SK-N-SH (cell line): ENCODE measurements at regions not wholly inside any gene's neighbourhood (a gene's known extent, or its start where the extent isn't known, plus 50 kb on each side); places are given as distances from the start of the nearest gene placed in this dataset.

ENCODE experiments used
- CTCF ChIA-PET: fragments of 300-600, 350-600 bp; formaldehyde crosslinking; extraction: SDS; loops from one replicate; lab custom pipeline; 2021; lab: Yijun Ruan, JAX
- POLR2A ChIA-PET: fragments of 350-600 bp; sonication (Branson Sonifier 250); formaldehyde crosslinking; extraction: SDS; loops from one replicate; lab custom pipeline; 2020; ENCODE audit warnings: antibody characterized with exemption, inconsistent platforms; lab: Yijun Ruan, JAX
- DNase-seq: peaks from one replicate; pipeline ENCODE4 v3.0.0; 2012
- H2AFZ ChIP-seq: fragments of 200-600 bp; sonication (generic); 2 replicates; pipeline ENCODE4 v1.8.1; 2016; ENCODE audit warnings: antibody characterized with exemption, mild to moderate bottlenecking, low read depth
- H3F3A ChIP-seq: fragments of 200-600 bp; sonication (generic); replicated peaks from 2 replicates; pipeline ENCODE3; 2016; ENCODE audit warnings: antibody characterized with exemption, mild to moderate bottlenecking; ENCODE audit not compliant: insufficient read depth
- H3K27ac ChIP-seq, 2 experiments: fragments of 200-500 bp in 1 of 2; fragments of 200-600 bp in 1 of 2; sonication (Bioruptor generic) in 1 of 2; sonication (generic), shearing (Covaris generic) in 1 of 2; 2 replicates each; pipeline versions ENCODE4 v1.5.1 to v1.6.1; 2014 to 2016; ENCODE audit warnings: low read depth in 2 of 2, inconsistent platforms in 1 of 2, low read length in 1 of 2, mild to moderate bottlenecking in 1 of 2, mixed read lengths in 1 of 2
- H3K27me3 ChIP-seq: fragments of 200-600 bp; sonication (generic), shearing (Covaris generic); 2 replicates; pipeline ENCODE4 v1.6.1; 2016; ENCODE audit warnings: mixed run types; ENCODE audit not compliant: insufficient read depth
- H3K36me3 ChIP-seq, 2 experiments: fragments of 200-500 bp in 1 of 2; fragments of 200-600 bp in 1 of 2; sonication (Bioruptor generic) in 1 of 2; sonication (generic) in 1 of 2; replicated peaks in 1 of 2; 2 replicates each; pipeline versions ENCODE3 to v1.5.1; 2014 to 2016; ENCODE audit warnings: low read length in 1 of 2, mild to moderate bottlenecking in 1 of 2; ENCODE audit not compliant: insufficient read depth in 2 of 2, control insufficient read depth in 1 of 2
- H3K4me1 ChIP-seq, 2 experiments: fragments of 200-500 bp in 1 of 2; fragments of 200-600 bp in 1 of 2; sonication (Bioruptor generic) in 1 of 2; sonication (generic), shearing (Covaris generic) in 1 of 2; 2 replicates each; pipeline versions ENCODE4 v1.5.1 to v1.6.1; 2014 to 2016; ENCODE audit warnings: low read depth in 1 of 2, low read length in 1 of 2, mixed run types in 1 of 2; ENCODE audit not compliant: insufficient read depth in 2 of 2, control insufficient read depth in 1 of 2
- H3K4me2 ChIP-seq: fragments of 200-600 bp; sonication (generic), shearing (Covaris generic); 2 replicates; pipeline ENCODE4 v1.6.1; 2017; ENCODE audit warnings: mixed run types
- H3K4me3 ChIP-seq, 2 experiments: fragments of 200-500 bp in 1 of 2; fragments of 200-600 bp in 1 of 2; sonication (Bioruptor generic) in 1 of 2; sonication (generic), shearing (Covaris generic) in 1 of 2; 2 replicates each; pipeline versions ENCODE4 v1.5.1 to v1.8.1; 2014 to 2016; ENCODE audit warnings: low read depth in 2 of 2, inconsistent platforms in 1 of 2, low read length in 1 of 2, mild to moderate bottlenecking in 1 of 2, mixed read lengths in 1 of 2, moderate library complexity in 1 of 2
- H3K79me2 ChIP-seq: fragments of 200-600 bp; sonication (generic); 2 replicates; pipeline ENCODE4 v1.8.1; 2017; ENCODE audit warnings: mild to moderate bottlenecking; ENCODE audit not compliant: insufficient read depth
- H3K9ac ChIP-seq: fragments of 200-600 bp; sonication (generic); 2 replicates; pipeline ENCODE4 v1.6.1; 2017; ENCODE audit warnings: mixed run types
- H3K9me2 ChIP-seq: fragments of 200-600 bp; sonication (generic); 2 replicates; pipeline ENCODE4 v1.6.1; 2017; ENCODE audit warnings: mixed run types
- H3K9me3 ChIP-seq: fragments of 200-600 bp; sonication (generic); 2 replicates; pipeline ENCODE4 v1.6.1; 2017; ENCODE audit warnings: mixed run types, mild to moderate bottlenecking, moderate library complexity
- H4K20me1 ChIP-seq: fragments of 200-600 bp; sonication (generic); 2 replicates; pipeline ENCODE4 v1.6.1; 2017; ENCODE audit warnings: mild to moderate bottlenecking, mixed run types; ENCODE audit not compliant: insufficient read depth
- CHD2 ChIP-seq: fragments of 150-350 bp; IDR thresholded peaks from 2 replicates; pipeline ENCODE4 v1.6.1; 2018; ENCODE audit warnings: low read length; ENCODE audit not compliant: partially characterized antibody
- ELF1 ChIP-seq: IDR thresholded peaks from 2 replicates; pipeline ENCODE4 v1.4.0; 2012
- EP300 ChIP-seq, 2 experiments: IDR thresholded peaks; 2 replicates each; pipeline versions ENCODE4 v1.4.0 to v1.6.1; 2012; ENCODE audit warnings: borderline replicate concordance in 1 of 2, low read depth in 1 of 2, low read length in 1 of 2
- FOXM1 ChIP-seq: IDR thresholded peaks from 2 replicates; pipeline ENCODE4 v1.4.0; 2012; ENCODE audit warnings: low read depth, mild to moderate bottlenecking
- GATA2 ChIP-seq: sonication (generic); formaldehyde crosslinking; IDR thresholded peaks from 2 replicates; pipeline ENCODE4 v1.5.0; 2020; ENCODE audit warnings: mild to moderate bottlenecking, missing genetic modification reagents
- MEF2A ChIP-seq: IDR thresholded peaks from 2 replicates; pipeline ENCODE4 v1.4.0; 2012; ENCODE audit warnings: low read depth, borderline replicate concordance
- PBX3 ChIP-seq: IDR thresholded peaks from 2 replicates; pipeline ENCODE4; 2012
- REST ChIP-seq: IDR thresholded peaks from 2 replicates; pipeline ENCODE4 v1.6.1; 2012; ENCODE audit warnings: mild to moderate bottlenecking, low read depth, low read length, moderate library complexity
- SIN3A ChIP-seq: IDR thresholded peaks from 2 replicates; pipeline ENCODE4 v1.6.1; 2012; ENCODE audit warnings: low read depth, mild to moderate bottlenecking, low read length, moderate library complexity, borderline replicate concordance
- TAF1 ChIP-seq: IDR thresholded peaks from 2 replicates; pipeline ENCODE4 v1.6.1; 2012; ENCODE audit warnings: low read depth, mild to moderate bottlenecking, low read length, moderate library complexity, borderline replicate concordance
- USF2 ChIP-seq: fragments of 150-350 bp; IDR thresholded peaks from 2 replicates; pipeline ENCODE4 v1.6.1; 2017; ENCODE audit warnings: antibody characterized with exemption, low read length, low read depth, borderline replicate concordance
- ZBTB33 ChIP-seq: IDR thresholded peaks from 2 replicates; pipeline ENCODE4 v1.4.0; 2012; ENCODE audit warnings: low read depth, borderline replicate concordance
- WGBS: methylation state at CpG from one replicate; pipeline ENCODE4 v1.1.6; 2017; ENCODE audit warnings: low lambda C conversion rate; 5-methylcytosine and 5-hydroxymethylcytosine counted together

GRCh38 chr2:4827836-4828235, 864.3 kb upstream of the SOX11 start (continued):
- TF ChIP-seq GATA2 (CRISPR knock-in tag) (no peak), ELF1 (no peak), CHD2 (no peak), ZBTB33 (no peak)
- TF ChIP-seq, all 33 proteins: peak for 0

GRCh38 chr2:4828682-4829374, 863.4 kb upstream of the SOX11 start:
- Histone ChIP-seq H3K9ac (no peak overlapping the region), H3F3A (no peaks in the 10 kb centered on the region), H4K20me1 (no peaks in the 10 kb centered on the region), H3K4me2 (no peak overlapping the region), H3K4me1 (no peaks in the 10 kb centered on the region), H3K4me3 (no peak overlapping the region), H2AFZ (no peak overlapping the region), H3K27ac (no peak overlapping the region), H3K9me3 (peaks cover 3% of the 10 kb centered on the region; the same call in 1 of the 2 replicates), H3K27me3 (no peaks in the 10 kb centered on the region), H3K36me3 (no peaks in the 10 kb centered on the region), H3K79me2 (no peaks in the 10 kb centered on the region), H3K9me2 (no peaks in the 10 kb centered on the region)
- TF ChIP-seq EP300 (IDR thresholded peaks at IDR 0.05; ENCODE audit: borderline replicate concordance in 1 of 2, low read depth in 1 of 2, low read length in 1 of 2) (no peak), MEF2A (no peak), TAF1 (no peak), SIN3A (no peak)
- ChIA-PET CTCF (no interaction called here), POLR2A (no interaction called here)
- no peak for DNase-seq
- WGBS = 34% methylated on average over 8 of the region's 8 CpGs

- Histone ChIP-seq H3K79me2 (no peaks in the 10 kb centered on the region), H3K4me2 (no peak overlapping the region), H3K4me1 (no peaks in the 10 kb centered on the region), H3K4me3 (no peak overlapping the region), H4K20me1 (no peaks in the 10 kb centered on the region), H3K27ac (no peak overlapping the region), H3F3A (no peaks in the 10 kb centered on the region), H3K9me2 (no peaks in the 10 kb centered on the region), H2AFZ (no peak overlapping the region), H3K36me3 (no peaks in the 10 kb centered on the region), H3K9ac (no peak overlapping the region), H3K27me3 (no peaks in the 10 kb centered on the region), H3K9me3 (peaks cover 5% of the 10 kb centered on the region; the same call in 1 of the 2 replicates)
- CTCF ChIA-PET = interaction anchor here (0.6 to 1.0 kb wide), 2 partner anchors 9 to 52 kb away, joined by 3 read pairs; no protein-coding TSS in a partner anchor
- no peak for DNase-seq
- TF ChIP-seq FOXM1 (no peak), REST (no peak), USF2 (no peak), PBX3 (no peak), ZBTB33 (no peak), TAF1 (no peak)
- POLR2A ChIA-PET = no interaction called here
Measured at GRCh38 chr2:4831751-4832150, 860.4 kb upstream of the SOX11 start.
